ENCODE measurements at regions not wholly inside any gene's neighbourhood (a gene's known extent, or its start where the extent isn't known, plus 50 kb on each side); places are given as distances from the start of the nearest gene placed in this dataset.

GRCh38 chr7:34523226-34523918 lies 134.6 kb upstream of the NPSR1 start:
- TF ChIP-seq CTCF (IDR thresholded peaks at IDR 0.05), result no peak
- no peak for TF ChIP-seq POLR2AphosphoS5 (IDR thresholded peaks at IDR 0.05)
- no peak for TF ChIP-seq POLR2A (IDR thresholded peaks at IDR 0.05; ENCODE audit: low read depth)
- no peak for TF ChIP-seq EP300 (IDR thresholded peaks at IDR 0.05)

Data from esophagus muscularis mucosa (tissue), 4 donors.